RCC 7860 (cell line): ENCODE measurements at regions not wholly inside any gene's neighbourhood (a gene's known extent, or its start where the extent isn't known, plus 50 kb on each side); places are given as distances from the start of the nearest gene placed in this dataset.
"Not testable (repeated sequence)": the region's sequence is repeated elsewhere in the genome, so short reads cannot be mapped to it uniquely, and the experiment has no call there.

Experiments used
- DNase-seq: peaks from one replicate; pipeline ENCODE4 v3.0.0-alpha.2; 2015; ENCODE audit warnings: low spot score
- FAIRE-seq: peaks from 2 replicates; lab custom pipeline; 2012; peaks lifted over from hg19 to GRCh38; lab: Jason Lieb, UNC

DNA sequence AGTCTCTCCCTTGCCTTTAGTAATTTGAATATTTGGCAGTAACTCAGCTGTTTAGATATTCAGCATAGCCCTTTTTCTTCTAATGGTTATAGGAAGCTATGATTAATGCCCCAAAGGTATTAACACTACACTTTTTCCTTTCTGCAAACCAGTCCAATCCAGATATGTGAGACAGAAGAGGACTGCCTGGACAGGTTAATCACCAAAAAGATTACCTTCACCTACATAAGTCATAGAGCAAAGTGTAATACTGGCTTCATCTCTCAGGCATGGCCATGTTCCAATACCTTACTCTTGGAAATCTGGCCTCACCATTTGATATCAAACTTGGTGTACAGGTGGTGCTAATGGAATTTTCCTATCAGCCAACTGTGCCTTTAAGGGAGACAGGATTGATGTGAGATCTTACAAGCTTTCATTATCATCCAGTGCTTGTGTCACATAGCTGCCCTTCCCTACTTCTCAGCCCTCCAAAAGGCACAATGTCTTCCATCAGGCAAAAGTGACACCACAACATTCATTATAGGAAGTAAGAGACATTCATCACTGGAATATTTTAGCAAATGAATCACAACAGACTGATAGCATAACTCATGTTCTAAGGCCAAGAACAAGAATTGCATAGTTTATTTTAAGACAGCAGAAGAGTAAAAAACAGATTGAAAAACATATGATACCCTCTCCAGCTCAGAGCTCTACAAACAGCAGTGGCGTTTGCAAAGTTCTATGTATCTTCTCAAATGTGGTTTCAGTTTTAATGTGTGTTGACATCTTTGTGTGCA lies 91.2 kb upstream of the PAM start:
- DNase-seq (no peak), FAIRE-seq (no peak)

- DNase-seq (no peak), FAIRE-seq (no peak)
Measured at GRCh38 chr5:102664616-102665335, 90.3 kb upstream of the PAM start.

DNA sequence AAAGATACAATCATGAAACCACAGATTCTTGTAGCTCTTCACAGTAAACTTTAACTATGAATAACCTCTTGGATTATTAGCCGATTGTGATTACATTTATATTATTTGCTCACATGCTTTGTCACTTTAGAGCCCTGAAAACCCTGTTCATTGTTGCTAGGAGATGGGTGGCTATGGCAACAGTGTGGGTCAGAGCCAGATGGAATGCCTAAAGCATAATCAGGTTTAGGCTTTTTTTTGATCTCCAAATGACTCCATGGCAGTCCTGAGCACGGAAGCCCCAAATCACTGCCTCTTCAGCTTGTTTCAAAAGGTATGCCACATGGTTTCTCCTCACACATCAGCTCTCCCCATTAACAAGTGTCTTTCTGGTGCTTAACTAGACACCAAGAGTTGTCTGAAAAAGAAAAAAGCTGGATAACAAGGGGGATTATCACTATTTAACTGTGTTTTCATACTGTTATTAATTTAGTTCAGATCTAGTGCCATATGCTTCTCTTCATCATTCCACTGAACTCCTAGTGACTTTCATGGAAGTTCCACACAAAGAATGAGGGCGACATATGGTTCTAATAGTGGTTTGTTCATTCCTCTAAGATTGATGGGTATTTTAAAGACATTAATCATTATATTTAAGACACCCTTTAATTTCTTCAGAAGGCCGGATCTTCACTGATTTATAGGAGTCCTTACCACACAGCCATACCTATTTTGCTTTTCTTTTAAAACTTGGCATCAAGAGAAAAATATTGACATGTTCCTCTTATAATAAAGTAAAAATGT lies 88.8 kb upstream of the PAM start:
- FAIRE-seq (no peak), DNase-seq (no peak)

DNA sequence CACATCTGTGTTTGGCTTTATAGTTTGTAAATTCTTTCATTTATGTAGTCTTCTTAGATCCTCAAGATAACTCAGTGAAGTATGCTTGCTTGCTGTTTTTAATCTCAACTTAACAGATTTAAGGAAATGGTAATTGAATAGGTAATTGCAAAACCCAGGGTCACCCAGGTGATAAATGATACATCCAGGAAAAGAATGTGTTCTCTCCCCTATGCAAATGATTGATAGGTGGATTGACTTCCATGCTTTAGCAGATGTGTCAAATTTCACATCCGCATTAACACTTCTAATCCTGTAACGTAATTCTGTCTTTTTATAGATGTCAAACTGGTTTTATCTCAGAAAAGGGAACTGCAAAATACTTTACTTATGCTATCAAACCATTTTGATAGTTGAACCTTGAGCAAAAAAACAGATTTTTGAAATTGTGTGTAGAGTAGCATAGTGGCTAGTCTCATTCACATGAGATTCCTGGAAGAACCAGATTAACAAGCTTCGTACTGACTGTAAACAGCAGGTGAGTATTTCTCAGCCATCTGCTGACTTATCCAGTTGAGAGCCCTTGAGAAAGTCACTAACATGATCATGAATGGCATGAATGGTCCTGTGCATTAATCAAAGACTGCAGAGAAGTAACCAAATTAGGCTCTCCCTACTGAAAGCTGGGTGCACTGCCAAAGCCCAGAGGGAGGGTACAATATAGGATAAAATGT lies 86.7 kb upstream of the PAM start:
- DNase-seq, result no peak
- FAIRE-seq, result no peak

GRCh38 chr5:102670224-102670836 lies 84.8 kb upstream of the PAM start:
- FAIRE-seq (no peak), DNase-seq (no peak)

- DNase-seq, FAIRE-seq: not testable (repeated sequence)
Measured at GRCh38 chr5:102671033-102671734, 83.9 kb upstream of the PAM start.

GRCh38 chr5:102678267-102679058 lies 76.6 kb upstream of the PAM start:
- peak; percentile 4 for DNase-seq
- FAIRE-seq, result peak; percentile 92

DNA sequence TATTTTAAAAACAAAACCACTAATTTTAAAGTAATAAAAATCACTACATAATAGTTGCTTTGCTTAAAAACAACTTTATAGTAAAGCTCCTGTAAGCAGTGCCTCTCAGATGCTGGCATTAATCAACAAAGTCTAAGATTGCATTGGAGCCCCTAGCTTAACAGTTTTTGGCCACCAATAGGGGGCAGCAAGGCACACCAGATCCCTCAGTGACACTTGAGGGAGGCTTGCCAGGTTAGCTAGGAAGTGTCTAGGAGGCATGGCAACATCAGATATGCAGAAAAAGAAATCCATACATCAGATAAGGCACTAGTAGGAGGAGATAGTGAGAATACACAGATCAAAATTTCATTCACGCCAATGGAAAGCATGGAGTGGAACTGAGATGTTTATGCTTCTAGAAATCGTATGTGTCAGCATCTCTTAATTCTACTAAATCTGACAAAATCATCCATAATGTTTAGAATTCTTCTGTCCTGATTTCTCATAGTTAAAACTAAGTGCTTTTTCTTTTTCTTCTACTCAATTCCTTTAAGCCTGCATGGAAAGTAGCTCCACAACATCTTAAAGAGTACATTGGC lies 73.6 kb upstream of the PAM start:
- DNase-seq, result peak; percentile 47
- FAIRE-seq, result peak; percentile 67

DNA sequence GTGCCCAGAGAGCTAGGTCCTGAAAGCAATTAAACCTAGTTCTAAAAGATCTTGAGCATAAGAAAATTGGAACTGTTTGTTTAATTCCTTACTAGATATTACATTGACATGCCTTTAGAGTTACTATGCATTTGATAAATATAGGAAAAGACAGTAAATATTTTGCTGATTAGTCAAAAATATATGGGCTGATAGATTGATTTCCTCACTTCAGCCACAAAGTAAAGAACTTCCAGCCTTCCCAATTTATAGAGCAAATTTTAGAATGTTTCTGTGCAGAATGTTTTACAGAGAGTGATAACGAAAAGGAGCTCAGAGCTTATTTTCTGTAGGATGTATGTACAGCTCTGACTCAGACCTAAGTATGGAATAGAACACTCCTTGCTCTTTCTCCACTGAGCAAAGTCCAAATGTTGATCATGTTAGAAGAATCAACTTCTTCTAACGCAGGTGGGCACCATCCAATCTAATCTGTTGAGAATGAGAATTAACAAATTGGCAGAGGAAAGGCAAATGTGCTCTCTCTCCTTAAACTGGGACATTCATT lies 72.9 kb upstream of the PAM start:
- no peak for DNase-seq
- no peak for FAIRE-seq

- peak; percentile 41 for FAIRE-seq
- not testable (repeated sequence) for DNase-seq
Measured at GRCh38 chr5:102688076-102688475, 67.0 kb upstream of the PAM start.

DNA sequence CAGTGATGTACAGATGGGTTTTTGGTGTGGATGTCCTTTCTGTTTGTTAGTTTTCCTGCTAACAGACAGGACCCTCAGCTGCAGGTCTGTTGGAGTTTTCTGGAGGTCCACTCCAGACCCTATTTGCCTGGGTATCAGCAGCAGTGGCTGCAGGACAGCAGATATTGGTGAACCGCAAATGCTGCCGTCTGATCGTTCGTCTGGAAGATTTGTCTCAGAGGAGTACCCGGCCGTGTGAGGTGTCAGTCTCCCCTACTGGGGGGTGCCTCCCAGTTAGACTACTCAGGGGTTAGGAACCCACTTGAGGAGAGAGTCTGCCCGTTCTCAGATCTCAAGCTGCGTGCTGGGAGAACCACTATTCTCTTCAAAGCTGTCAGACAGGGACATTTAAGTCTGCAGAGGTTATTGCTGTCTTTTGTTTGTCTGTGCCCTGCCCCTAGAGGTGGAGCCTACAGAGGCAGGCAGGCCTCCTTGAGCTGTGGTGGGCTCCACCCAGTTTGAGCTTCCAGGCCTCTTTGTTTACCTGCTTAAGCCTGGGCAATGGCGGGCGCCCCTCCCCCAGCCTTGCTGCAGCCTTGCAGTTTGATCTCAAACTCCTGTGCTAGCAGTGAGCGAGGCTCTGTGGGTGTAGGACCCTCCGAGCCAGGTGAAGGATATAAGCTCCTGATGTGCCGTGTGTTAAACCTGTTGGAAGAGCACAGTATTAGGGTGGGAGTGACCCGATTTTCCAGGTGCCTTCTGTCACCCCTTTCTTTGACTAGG lies 66.3 kb upstream of the PAM start:
- DNase-seq, FAIRE-seq: not testable (repeated sequence)

- DNase-seq, result no peak
Measured at GRCh38 chr5:102690910-102691309, 64.2 kb upstream of the PAM start.

GRCh38 chr5:102691434-102691833 lies 63.7 kb upstream of the PAM start:
- FAIRE-seq (no peak), DNase-seq (no peak)

More at GRCh38 chr5:102690910-102691309, 64.2 kb upstream of the PAM start:
- no peak for FAIRE-seq

- DNase-seq (no peak), FAIRE-seq (no peak)
Measured at GRCh38 chr5:102700120-102700831, 54.8 kb upstream of the PAM start.

GRCh38 chr5:102700916-102701315 lies 54.2 kb upstream of the PAM start:
- FAIRE-seq (no peak), DNase-seq (no peak)

DNA sequence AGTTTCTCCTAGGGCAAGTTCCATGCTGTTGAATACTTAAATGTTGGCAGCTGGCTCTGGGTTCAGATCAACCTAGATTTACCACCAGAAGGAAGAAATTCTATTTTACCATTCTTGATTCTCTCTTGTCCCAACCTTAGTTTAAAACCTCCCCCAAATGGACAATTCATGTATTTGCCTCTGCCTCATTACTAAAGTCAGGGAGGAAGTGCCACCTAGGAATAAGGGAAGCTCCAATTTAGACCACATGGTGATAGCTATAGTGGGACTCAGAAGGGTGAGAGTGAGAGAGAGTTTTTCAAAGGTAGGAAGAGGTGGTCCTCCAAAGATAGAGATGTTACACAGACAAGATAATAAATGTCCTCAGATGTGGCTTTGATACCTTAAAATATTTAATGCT lies 53.4 kb upstream of the PAM start:
- FAIRE-seq (no peak), DNase-seq (no peak)
